ENCODE measurements at regions not wholly inside any gene's neighbourhood (a gene's known extent, or its start where the extent isn't known, plus 50 kb on each side); places are given as distances from the start of the nearest gene placed in this dataset.

DNA sequence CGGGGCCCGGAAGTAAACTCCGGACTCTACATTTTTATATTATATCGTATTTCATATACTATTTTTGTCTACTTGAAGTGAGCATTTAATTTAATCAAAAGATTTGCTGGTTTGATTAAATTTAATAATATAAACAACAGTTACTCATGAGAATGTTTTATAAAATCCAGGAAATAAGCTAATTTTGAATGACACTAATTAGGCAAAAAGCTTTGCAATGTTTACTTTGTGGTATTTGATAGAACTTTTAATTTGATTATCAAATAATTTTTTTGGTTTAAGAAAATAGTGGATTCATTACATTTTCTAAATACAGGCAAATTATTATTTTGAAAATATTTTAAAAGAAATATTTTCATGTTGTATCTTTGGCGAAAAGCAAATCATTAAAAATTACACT, 900.4 kb upstream of the CDH2 start:
- TF ChIP-seq, protein P1, sequence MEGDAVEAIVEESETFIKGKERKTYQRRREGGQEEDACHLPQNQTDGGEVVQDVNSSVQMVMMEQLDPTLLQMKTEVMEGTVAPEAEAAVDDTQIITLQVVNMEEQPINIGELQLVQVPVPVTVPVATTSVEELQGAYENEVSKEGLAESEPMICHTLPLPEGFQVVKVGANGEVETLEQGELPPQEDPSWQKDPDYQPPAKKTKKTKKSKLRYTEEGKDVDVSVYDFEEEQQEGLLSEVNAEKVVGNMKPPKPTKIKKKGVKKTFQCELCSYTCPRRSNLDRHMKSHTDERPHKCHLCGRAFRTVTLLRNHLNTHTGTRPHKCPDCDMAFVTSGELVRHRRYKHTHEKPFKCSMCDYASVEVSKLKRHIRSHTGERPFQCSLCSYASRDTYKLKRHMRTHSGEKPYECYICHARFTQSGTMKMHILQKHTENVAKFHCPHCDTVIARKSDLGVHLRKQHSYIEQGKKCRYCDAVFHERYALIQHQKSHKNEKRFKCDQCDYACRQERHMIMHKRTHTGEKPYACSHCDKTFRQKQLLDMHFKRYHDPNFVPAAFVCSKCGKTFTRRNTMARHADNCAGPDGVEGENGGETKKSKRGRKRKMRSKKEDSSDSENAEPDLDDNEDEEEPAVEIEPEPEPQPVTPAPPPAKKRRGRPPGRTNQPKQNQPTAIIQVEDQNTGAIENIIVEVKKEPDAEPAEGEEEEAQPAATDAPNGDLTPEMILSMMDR (IDR thresholded peaks at IDR 0.05): no peak
- TF ChIP-seq POLR2A (IDR thresholded peaks at IDR 0.05): no peak
